ENCODE measurements at regions not wholly inside any gene's neighbourhood (a gene's known extent, or its start where the extent isn't known, plus 50 kb on each side); places are given as distances from the start of the nearest gene placed in this dataset.
"Not testable (repeated sequence)": the region's sequence is repeated elsewhere in the genome, so short reads cannot be mapped to it uniquely, and the experiment has no call there.

DNA sequence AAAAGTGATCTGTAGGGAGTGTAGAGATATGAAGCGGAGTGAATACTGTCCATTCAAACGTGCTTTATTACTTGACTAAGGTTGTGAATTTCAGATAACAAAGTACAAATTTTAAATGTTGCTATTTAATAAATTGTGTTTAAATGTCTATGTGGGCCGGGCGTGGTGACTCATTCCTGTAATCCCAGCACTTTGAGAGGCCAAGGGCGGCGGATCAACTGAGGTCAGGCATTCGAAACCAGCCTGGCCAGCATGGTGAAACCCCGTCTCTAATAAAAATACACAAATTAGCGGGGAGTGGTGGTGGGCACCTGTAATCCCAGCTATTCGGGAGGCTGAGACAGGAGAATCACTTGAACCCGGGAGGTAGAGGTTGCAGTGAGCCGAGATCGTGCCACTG, 1544.1 kb downstream of the SLITRK5 start:
- not testable (repeated sequence) for TF ChIP-seq POLR2A (IDR thresholded peaks at IDR 0.05)
- TF ChIP-seq, protein P1, sequence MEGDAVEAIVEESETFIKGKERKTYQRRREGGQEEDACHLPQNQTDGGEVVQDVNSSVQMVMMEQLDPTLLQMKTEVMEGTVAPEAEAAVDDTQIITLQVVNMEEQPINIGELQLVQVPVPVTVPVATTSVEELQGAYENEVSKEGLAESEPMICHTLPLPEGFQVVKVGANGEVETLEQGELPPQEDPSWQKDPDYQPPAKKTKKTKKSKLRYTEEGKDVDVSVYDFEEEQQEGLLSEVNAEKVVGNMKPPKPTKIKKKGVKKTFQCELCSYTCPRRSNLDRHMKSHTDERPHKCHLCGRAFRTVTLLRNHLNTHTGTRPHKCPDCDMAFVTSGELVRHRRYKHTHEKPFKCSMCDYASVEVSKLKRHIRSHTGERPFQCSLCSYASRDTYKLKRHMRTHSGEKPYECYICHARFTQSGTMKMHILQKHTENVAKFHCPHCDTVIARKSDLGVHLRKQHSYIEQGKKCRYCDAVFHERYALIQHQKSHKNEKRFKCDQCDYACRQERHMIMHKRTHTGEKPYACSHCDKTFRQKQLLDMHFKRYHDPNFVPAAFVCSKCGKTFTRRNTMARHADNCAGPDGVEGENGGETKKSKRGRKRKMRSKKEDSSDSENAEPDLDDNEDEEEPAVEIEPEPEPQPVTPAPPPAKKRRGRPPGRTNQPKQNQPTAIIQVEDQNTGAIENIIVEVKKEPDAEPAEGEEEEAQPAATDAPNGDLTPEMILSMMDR (IDR thresholded peaks at IDR 0.05), result not testable (repeated sequence)

Measured in vagina (tissue), 2 donors.